Right ventricle myocardium inferior (tissue), 1 donor: ENCODE measurements at regions not wholly inside any gene's neighbourhood (a gene's known extent, or its start where the extent isn't known, plus 50 kb on each side); places are given as distances from the start of the nearest gene placed in this dataset.
"Not testable (repeated sequence)": the region's sequence is repeated elsewhere in the genome, so short reads cannot be mapped to it uniquely, and the experiment has no call there.

ENCODE experiments used
- ATAC-seq: fragments of 200-7000 bp; cut with Tn5 transposase; one replicate; pipeline ENCODE4 v1.9.1; 2020; ENCODE audit warnings: mild to moderate bottlenecking, moderate library complexity
- DNase-seq: peaks from one replicate; pipeline ENCODE4 v3.0.0; 2021; ENCODE audit errors: missing footprints
- intact Hi-C: fragments of 100-400 bp; cut with DNase I; formaldehyde crosslinking; loops from one replicate; pipeline ENCODE4 v1.11.0; 2022
- donor health status: DM: no; HTN: yes; CAD: no; lungs with severe emphysema.

GRCh38 chr5:166899343-166899742, 1392.1 kb upstream of the WWC1 start:
- ATAC-seq (no peak), DNase-seq (no peak)
- intact Hi-C loops = no loop called here

GRCh38 chr5:166904571-166904970, 1386.9 kb upstream of the WWC1 start:
- DNase-seq = no peak
- intact Hi-C loops = no loop called here
- no peak for ATAC-seq

DNA sequence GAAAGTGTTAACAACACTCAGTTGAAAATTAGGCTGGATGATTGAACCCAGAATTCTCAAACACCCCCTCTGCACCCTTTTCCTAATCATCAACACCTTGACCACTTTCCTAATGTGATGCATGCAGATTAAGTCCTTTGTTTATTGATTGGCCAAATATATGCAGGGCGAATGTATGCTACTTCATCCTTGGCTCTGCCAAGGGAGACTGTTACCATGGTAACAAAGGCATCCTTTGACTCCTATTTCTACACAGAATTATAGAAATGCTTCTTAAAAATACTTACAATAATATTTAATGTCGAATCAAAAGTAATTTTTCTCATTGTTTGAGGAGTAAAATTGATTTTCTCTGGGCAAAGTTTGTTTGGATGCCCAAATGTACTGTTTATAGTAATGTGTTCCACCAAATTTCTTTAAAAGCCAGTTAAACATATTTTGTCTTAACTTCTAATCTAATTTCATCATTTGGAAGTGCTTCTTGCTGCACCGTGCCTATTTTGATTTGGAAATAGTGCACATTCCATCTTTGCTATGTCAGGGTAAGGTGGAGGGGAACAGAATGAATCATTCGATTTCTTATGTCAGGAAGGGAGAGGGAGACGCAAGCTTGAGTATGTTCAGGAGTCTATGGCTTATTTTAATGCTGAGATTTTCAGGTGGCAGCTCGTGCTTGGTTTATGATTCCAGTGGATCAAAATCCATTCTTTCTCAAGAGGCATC, 1384.3 kb upstream of the WWC1 start:
- ATAC-seq = no peak
- intact Hi-C loops = no loop called here

DNA sequence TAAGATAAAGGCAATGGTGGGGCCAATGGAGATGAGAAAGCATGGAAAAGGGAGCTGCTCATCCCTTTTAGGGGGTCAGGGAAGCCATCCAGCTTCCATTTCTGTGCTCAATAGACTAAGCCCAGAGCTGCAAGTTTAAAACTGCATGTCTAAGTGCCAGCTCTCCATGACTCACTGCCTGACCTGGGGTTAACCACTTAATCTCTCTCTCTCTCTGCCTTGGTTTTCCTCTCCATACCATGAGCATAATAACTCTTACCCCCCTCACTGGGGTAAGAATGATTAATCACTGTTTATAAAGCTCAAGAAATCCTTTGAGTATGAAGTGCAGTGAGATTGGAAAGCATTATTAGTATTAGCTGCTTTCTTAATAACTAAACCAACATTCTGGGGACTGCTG, 1382.4 kb upstream of the WWC1 start:
- intact Hi-C loops = no loop called here
- DNase-seq (no peak), ATAC-seq (no peak)

More for the DNA sequence above, 1384.3 kb upstream of the WWC1 start:
- no peak for DNase-seq

DNA sequence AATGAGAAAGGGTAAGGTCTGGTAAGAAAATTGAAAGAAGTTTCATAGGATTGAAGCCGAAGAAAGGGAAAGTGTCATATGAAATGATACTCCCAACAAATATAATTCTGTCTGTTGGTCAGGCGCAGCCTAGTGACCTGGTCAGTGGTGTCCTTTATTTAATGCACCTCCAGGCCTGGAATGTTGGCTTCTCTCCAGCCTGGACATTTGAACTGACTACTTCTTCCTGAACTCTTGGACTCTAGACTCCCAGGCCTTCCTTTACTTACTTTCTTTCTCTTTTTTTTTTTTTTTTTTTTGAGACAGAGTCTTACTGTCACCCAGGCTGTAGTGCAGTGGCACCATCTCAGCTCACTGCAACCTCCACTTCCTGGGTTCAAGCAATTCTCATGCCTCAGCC, 1381.5 kb upstream of the WWC1 start:
- intact Hi-C loops = no loop called here
- ATAC-seq = no peak
- DNase-seq = no peak

- intact Hi-C loops = no loop called here
- ATAC-seq = no peak
- DNase-seq = no peak
Observed at GRCh38 chr5:166910995-166911394, 1380.5 kb upstream of the WWC1 start.

DNA sequence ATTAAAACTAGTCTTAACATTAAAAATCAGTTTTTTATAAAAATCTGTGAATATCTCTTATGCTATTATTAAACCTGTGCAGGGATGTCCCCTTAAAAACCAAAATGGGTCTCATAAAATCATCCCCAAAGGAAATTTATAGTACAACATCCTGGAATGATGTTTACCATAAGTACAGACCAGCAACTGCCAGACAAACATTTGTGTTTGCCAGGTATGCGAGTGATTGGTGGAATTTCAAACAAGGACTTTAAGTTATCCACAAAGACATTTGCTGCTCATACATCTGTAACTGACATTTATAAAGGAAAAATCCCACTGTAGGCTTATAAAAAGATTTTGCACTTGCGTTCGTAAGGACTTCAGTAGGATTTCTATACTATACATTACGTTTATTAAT, 1375.4 kb upstream of the WWC1 start:
- intact Hi-C loops = no loop called here
- no peak for ATAC-seq
- no peak for DNase-seq

DNA sequence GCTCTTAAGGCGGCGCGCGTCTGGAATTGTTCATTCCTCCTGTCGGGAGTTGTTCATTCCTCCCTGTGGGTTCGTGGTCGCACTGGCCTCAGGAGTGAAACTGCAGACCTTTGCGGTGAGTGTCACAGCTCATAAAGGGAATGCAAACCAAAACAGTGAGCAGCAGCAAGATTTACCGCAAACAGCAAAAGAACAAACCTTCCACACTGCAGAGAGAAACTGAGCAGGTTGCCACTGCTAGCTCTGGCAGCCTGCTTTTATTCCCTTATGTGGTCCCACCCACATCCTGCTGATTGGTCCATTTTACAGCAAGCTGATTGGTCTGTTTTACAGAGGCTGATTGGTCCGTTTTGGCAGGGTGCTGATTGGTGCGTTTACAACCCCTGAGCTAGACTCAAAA, 1365.3 kb upstream of the WWC1 start:
- no peak for ATAC-seq

GRCh38 chr5:166926806-166927475, 1364.5 kb upstream of the WWC1 start:
- DNase-seq, intact Hi-C loops, ATAC-seq: not testable (repeated sequence)

More for the DNA sequence above, 1365.3 kb upstream of the WWC1 start:
- DNase-seq = no peak
- intact Hi-C loops = no loop called here

DNA sequence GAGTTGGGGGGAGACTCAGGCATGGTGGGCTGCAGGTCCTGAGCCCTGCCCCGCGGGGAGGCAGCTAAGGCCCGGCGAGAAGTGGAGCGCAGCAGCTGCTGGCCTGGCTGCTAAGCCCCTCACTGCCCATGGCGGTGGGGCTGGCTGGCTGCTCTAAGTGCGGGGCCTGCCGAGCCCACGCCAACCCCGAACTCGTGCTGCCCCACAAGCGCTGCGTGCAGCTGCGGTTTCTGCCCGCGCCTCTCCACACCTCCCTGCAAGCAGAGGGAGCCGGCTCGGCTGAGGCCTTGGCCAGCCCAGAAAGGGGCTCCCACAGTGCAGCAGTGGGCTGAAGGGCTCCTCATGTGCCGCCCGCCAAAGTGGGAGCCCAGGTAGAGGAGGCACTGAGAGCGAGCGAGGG, 1355.1 kb upstream of the WWC1 start:
- ATAC-seq (no peak), DNase-seq (no peak)
- intact Hi-C loops = no loop called here

- ATAC-seq = no peak
- intact Hi-C loops = no loop called here
- no peak for DNase-seq
Observed at GRCh38 chr5:166938071-166938470, 1353.4 kb upstream of the WWC1 start.

DNA sequence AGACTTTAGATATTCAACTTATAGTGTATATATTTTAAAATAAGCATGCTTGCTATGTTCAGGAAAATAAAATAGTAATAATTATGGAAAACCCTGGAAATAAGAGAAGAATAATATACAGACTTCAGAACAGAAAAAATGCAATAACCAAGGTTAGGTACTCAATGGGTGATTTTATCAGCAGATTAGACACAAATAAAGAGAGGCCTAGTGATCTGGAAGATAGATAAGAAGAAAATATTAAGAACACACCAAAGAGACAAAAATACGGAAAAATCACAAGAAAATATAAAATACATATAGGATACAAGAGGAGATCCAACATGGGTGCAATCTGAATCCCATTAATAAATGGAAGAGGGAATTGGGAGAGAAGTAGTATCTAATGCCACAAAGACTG, 1348.5 kb upstream of the WWC1 start:
- ATAC-seq (no peak), DNase-seq (no peak)
- intact Hi-C loops = no loop called here

- intact Hi-C loops = no loop called here
- ATAC-seq (no peak), DNase-seq (peak; percentile 61)
Observed at GRCh38 chr5:166947045-166947444, 1344.4 kb upstream of the WWC1 start.

DNA sequence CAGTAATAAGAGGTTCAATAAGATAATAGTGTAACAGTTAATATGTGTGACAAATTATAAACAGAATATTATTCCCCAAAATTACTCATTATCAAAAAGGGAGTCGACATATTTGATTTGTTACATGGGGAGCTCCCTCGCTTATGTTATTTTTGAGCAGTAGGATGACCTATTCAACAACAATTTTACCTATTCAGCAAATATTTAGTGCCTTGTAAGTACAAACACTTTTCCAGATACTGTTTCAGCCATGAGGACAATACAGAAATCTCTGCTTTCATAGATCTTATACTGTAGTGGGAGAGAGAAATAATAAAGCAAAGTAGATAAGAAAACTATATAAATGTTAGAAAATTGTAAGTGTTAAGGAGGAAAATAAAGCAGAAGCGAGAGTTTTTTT, 1342.8 kb upstream of the WWC1 start:
- no peak for DNase-seq
- ATAC-seq = no peak
- intact Hi-C loops = no loop called here

- intact Hi-C loops = no loop called here
- DNase-seq = no peak
- no peak for ATAC-seq
Observed at GRCh38 chr5:166952048-166952447, 1339.4 kb upstream of the WWC1 start.

- ATAC-seq = no peak
- no peak for DNase-seq
- intact Hi-C loops = no loop called here
Observed at GRCh38 chr5:166957782-166958181, 1333.7 kb upstream of the WWC1 start.

- no peak for ATAC-seq
- no peak for DNase-seq
- intact Hi-C loops = no loop called here
Observed at GRCh38 chr5:166959766-166960165, 1331.7 kb upstream of the WWC1 start.

GRCh38 chr5:166961028-166961427, 1330.4 kb upstream of the WWC1 start:
- intact Hi-C loops = no loop called here
- ATAC-seq (no peak), DNase-seq (no peak)

DNA sequence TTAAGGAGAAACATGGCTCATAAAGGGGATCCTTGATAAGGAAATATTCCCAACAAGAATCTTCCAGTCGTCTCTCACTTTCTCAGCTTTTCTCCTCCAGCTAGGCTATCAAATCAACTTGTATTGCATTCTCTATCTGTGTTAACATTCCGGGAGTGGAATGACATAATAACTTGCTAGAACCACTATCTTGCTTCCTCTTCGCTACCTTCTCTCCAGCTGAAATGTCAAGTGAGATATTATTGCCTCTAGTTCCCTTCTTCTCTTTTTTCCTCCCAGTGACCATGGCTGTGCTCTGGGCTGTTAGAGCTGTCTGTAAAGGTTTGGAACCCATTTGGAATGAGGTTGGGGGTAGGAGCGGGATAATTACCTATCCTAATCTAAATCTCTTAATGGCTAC, 1329.5 kb upstream of the WWC1 start:
- ATAC-seq = peak; percentile 29

GRCh38 chr5:166962461-166962860, 1329.0 kb upstream of the WWC1 start:
- no peak for DNase-seq
- ATAC-seq = peak; percentile 77
- intact Hi-C loops = no loop called here

More for the DNA sequence above, 1329.5 kb upstream of the WWC1 start:
- intact Hi-C loops = no loop called here
- no peak for DNase-seq

DNA sequence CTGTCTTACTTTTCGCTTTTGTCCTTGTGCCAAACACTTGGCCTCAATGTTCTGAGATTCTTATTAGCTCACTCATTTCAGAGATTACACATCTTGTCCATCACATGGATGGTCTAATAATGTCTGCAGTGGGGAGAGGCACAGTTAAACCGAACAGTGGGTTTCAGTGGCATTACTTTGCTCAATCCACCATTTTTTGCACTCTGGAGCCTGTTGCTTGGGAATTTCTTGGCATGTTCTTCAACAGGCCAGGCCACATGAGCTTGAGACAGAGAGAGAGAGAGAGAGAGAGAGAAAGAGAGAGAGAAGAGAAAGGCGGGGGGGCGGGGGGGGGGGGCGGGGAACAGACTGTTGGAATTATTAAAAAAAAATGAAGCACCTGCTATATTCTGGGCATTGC, 1327.8 kb upstream of the WWC1 start:
- intact Hi-C loops = no loop called here
- no peak for ATAC-seq
- no peak for DNase-seq
